ENCODE measurements at regions not wholly inside any gene's neighbourhood (a gene's known extent, or its start where the extent isn't known, plus 50 kb on each side); places are given as distances from the start of the nearest gene placed in this dataset.

- CTCF ChIA-PET, result no interaction called here
These were observed 71.9 kb upstream of the SLCO6A1 start for GRCh38 chr5:102570747-102571146.

More at GRCh38 chr5:102570747-102571146, 71.9 kb upstream of the SLCO6A1 start:
- no peak overlapping the region for H3K27ac ChIP-seq (ENCODE audit: insufficient read depth, low read depth, low read length)
- H3K4me1 ChIP-seq (ENCODE audit: control insufficient read depth, extremely low read depth, insufficient read depth, low read length), result no peaks in the 10 kb centered on the region
- POLR2A ChIA-PET, result no interaction called here
- FAIRE-seq (no peak), DNase-seq (ENCODE audit: low read depth, low spot score) (no peak)
- H3K36me3 ChIP-seq (ENCODE audit: control insufficient read depth in 2 of 2, extremely low read depth in 1 of 2, insufficient read depth in 2 of 2, low read length in 2 of 2), result no peaks in the 10 kb centered on the region
- no peaks in the 10 kb centered on the region for H3K9me3 ChIP-seq (replicated peaks; ENCODE audit: control insufficient read depth, insufficient read depth, low read length)
- no peak overlapping the region for H3K4me2 ChIP-seq (ENCODE audit: insufficient read depth, low read length)
- no peak overlapping the region for H3K4me3 ChIP-seq (replicated peaks in 1 of 3; ENCODE audit: insufficient read depth in 1 of 3, low read depth in 1 of 3, low read length in 3 of 3)
- dilution Hi-C loops (cut with MboI; ENCODE audit: extremely low pct_ligation_motif_present, low sequenced_read_pairs), result no loop called here
- BruUV-seq (replicated peaks), result no TSS peak
- no peak overlapping the region for H2AFZ ChIP-seq (ENCODE audit: low read depth, low read length)
- peaks cover 0 to 2% of the 10 kb centered on the region in 2 experiments for H3K27me3 ChIP-seq (ENCODE audit: control insufficient read depth in 2 of 2, insufficient read depth in 2 of 2, low read length in 2 of 2)
- TF ChIP-seq MAX (IDR thresholded peaks at IDR 0.05; ENCODE audit: insufficient read depth, insufficient read length) (no peak), FOS (IDR thresholded peaks at IDR 0.05; ENCODE audit: borderline replicate concordance, insufficient read depth, low read length) (no peak), GATA2 (IDR thresholded peaks at IDR 0.05; ENCODE audit: insufficient read depth, insufficient read length, low read depth, low read length) (no peak), POLR2AphosphoS5 (IDR thresholded peaks at IDR 0.05; ENCODE audit: insufficient read depth, low read depth, low read length) (no peak), MYC (IDR thresholded peaks at IDR 0.05; ENCODE audit: low read depth, low read length) (no peak), EZH2 (IDR thresholded peaks at IDR 0.05; ENCODE audit: borderline replicate concordance, low read depth, low read length, severe bottlenecking) (no peak), JUN (IDR thresholded peaks at IDR 0.05; ENCODE audit: borderline replicate concordance, insufficient read depth, insufficient read length, low read depth) (no peak), POLR2A (IDR thresholded peaks at IDR 0.05; ENCODE audit: low read depth, low read length) (no peak), CTCF (IDR thresholded peaks at IDR 0.05; ENCODE audit: extremely low read depth in 1 of 2, insufficient read depth in 1 of 2, low read depth in 1 of 2, low read length in 2 of 2) (no peak)
- H3K79me2 ChIP-seq (ENCODE audit: control insufficient read depth, insufficient read depth, low read length), result no peaks in the 10 kb centered on the region
- no peak overlapping the region for H3K9ac ChIP-seq (replicated peaks; ENCODE audit: extremely low read depth, insufficient read depth, low read length)
- H4K20me1 ChIP-seq (replicated peaks; ENCODE audit: control insufficient read depth, extremely low read depth, insufficient read depth, low read length), result no peaks in the 10 kb centered on the region
- intact Hi-C loops (cut with micrococcal nuclease), result no loop called here
- no peaks in the 10 kb centered on the region for H3K9me1 ChIP-seq (replicated peaks; ENCODE audit: control insufficient read depth, extremely low read depth, insufficient read depth, low read length)
